ENCODE measurements at regions not wholly inside any gene's neighbourhood (a gene's known extent, or its start where the extent isn't known, plus 50 kb on each side); places are given as distances from the start of the nearest gene placed in this dataset.

DNA sequence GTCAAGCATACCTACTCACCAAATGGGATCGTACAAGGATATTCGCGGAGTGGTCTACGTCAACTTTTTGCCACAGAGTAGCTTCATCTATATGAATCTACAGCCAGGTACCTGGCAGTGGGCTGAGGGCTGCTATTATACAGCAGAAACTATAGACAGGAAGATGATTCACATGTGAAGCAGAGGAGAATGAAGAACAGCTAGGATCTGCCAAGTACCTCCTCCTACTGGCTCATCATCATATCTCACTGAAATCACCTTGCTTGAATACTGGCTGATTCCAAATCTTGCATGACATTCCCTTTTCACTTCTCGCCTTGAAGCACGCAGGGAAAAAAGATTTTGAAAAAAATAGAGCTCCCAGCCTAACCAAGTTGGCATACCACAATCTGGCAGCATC, 488.7 kb upstream of the NRSN1 start:
- no peak overlapping the region for H3K4me2 ChIP-seq
- 61% methylated on average over 6 of the region's 6 CpGs for whole genome bisulfite sequencing (ENCODE audit: missing lambda C conversion rate)
- H3K9me3 ChIP-seq = no peaks in the 10 kb centered on the region
- POLR2A ChIA-PET = no interaction called here
- TF ChIP-seq MAZ (IDR thresholded peaks at IDR 0.05; ENCODE audit: borderline replicate concordance, low read depth, low read length) (no peak), NFE2L2 (conservative IDR thresholded peaks at IDR 0.05; ENCODE audit: low read length) (no peak)
- TF ChIP-seq, protein P1, sequence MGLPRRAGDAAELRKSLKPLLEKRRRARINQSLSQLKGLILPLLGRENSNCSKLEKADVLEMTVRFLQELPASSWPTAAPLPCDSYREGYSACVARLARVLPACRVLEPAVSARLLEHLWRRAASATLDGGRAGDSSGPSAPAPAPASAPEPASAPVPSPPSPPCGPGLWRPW (IDR thresholded peaks at IDR 0.05) = no peak
- no peaks in the 10 kb centered on the region for H3K4me1 ChIP-seq
- CTCF ChIA-PET = no interaction called here
- ATAC-seq (no peak), FAIRE-seq (no peak), DNase-seq (ENCODE audit: low read depth in 1 of 2, low spot score in 1 of 2) (no peak)
- H3K4me3 ChIP-seq = no peak overlapping the region
- H3K27ac ChIP-seq = no peak overlapping the region

DNA sequence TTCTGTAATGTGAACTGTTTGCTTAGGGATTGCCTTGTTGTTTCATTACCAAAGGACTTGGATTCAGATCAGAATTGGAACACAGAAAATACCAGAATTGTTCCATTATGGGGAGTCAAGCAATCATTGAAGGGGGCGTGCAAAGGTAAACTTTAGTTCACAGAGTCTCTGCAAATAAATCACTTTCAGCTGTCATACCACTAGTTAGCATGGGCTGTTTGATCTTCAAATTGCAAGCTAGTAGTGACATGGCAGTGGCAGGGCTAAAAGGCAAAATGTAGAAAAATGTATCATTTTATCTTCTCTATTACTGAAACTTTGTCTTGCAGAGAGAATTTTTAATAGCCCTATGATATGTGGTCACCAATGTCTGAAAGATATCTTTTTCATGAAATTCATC, 483.2 kb upstream of the NRSN1 start:
- 33% methylated on average over 1 of the region's 1 CpG for WGBS (ENCODE audit: missing lambda C conversion rate)
- no peak for FAIRE-seq

DNA sequence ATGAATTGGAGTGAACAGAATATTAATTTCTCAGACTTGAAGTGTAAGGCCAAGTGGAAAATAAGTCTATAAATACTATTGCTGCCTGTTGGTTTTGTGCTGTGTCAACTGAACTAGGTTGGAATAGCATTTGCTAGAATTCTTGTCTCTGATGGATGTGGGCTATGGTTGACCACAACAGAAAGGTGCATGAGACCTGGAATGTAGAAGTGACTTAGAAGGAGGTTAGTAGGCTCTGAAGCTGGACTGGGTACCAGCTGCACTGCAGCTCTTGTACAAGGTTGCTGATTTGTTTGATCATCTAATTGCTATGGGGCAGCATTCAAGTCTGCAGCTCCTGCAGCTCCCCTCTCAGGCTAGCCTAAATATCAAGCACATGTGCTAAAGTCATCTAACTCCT, 479.0 kb upstream of the NRSN1 start:
- Histone ChIP-seq H3K27ac (no peak overlapping the region), H3K9me3 (no peaks in the 10 kb centered on the region), H3K4me3 (no peak overlapping the region), H3K4me2 (no peak overlapping the region), H3K4me1 (no peaks in the 10 kb centered on the region)
- ATAC-seq (no peak), FAIRE-seq (no peak), DNase-seq (ENCODE audit: low read depth in 1 of 2, low spot score in 1 of 2) (no peak)
- ChIA-PET CTCF (no interaction called here), POLR2A (no interaction called here)
- no peak for TF ChIP-seq ZNF302 (CRISPR knock-in tag; IDR thresholded peaks at IDR 0.05)
- TF ChIP-seq CHD4 (IDR thresholded peaks at IDR 0.05; ENCODE audit: borderline replicate concordance) = no peak
- TF ChIP-seq TP53 (CRISPR knock-in tag; IDR thresholded peaks at IDR 0.05) = no peak
- TF ChIP-seq HEYL (CRISPR knock-in tag; IDR thresholded peaks at IDR 0.05) = no peak
- no peak for TF ChIP-seq PHF8 (IDR thresholded peaks at IDR 0.05; ENCODE audit: borderline replicate concordance, low read depth)
- TF ChIP-seq NR3C1 (IDR thresholded peaks at IDR 0.05) = no peak
- no peak for TF ChIP-seq EHF (CRISPR knock-in tag; IDR thresholded peaks at IDR 0.05)
- TF ChIP-seq BHLHE40 (IDR thresholded peaks at IDR 0.05; ENCODE audit: low read depth, low read length) = no peak
- TF ChIP-seq CEBPB (IDR thresholded peaks at IDR 0.05) = no peak
- no peak for TF ChIP-seq HOXB5 (CRISPR knock-in tag; IDR thresholded peaks at IDR 0.05)
- no peak for TF ChIP-seq MYC (IDR thresholded peaks at IDR 0.05; ENCODE audit: borderline replicate concordance, low read length)
- TF ChIP-seq ZSCAN20 (CRISPR knock-in tag; IDR thresholded peaks at IDR 0.05) = no peak
- TF ChIP-seq NFE2L2 (conservative IDR thresholded peaks at IDR 0.05; ENCODE audit: low read length) = no peak
- TF ChIP-seq, protein P2, sequence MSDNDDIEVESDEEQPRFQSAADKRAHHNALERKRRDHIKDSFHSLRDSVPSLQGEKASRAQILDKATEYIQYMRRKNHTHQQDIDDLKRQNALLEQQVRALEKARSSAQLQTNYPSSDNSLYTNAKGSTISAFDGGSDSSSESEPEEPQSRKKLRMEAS (IDR thresholded peaks at IDR 0.05) = no peak
- TF ChIP-seq RCOR1 (IDR thresholded peaks at IDR 0.05; ENCODE audit: low read depth, low read length) = no peak
- no peak for TF ChIP-seq NPAS2 (CRISPR knock-in tag; IDR thresholded peaks at IDR 0.05; ENCODE audit: borderline replicate concordance)
- TF ChIP-seq, protein P3, sequence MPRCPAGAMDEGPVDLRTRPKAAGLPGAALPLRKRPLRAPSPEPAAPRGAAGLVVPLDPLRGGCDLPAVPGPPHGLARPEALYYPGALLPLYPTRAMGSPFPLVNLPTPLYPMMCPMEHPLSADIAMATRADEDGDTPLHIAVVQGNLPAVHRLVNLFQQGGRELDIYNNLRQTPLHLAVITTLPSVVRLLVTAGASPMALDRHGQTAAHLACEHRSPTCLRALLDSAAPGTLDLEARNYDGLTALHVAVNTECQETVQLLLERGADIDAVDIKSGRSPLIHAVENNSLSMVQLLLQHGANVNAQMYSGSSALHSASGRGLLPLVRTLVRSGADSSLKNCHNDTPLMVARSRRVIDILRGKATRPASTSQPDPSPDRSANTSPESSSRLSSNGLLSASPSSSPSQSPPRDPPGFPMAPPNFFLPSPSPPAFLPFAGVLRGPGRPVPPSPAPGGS (IDR thresholded peaks at IDR 0.05) = no peak
- TF ChIP-seq, protein P1 (IDR thresholded peaks at IDR 0.05) = no peak

More for the DNA sequence above, 483.2 kb upstream of the NRSN1 start:
- Histone ChIP-seq H3K4me3 (no peak overlapping the region), H3K4me2 (no peak overlapping the region), H3K4me1 (no peaks in the 10 kb centered on the region), H3K27ac (no peak overlapping the region), H3K9me3 (no peaks in the 10 kb centered on the region)
- ATAC-seq (no peak), DNase-seq (ENCODE audit: low read depth in 1 of 2, low spot score in 1 of 2) (no peak)
- TF ChIP-seq JUN (IDR thresholded peaks at IDR 0.05) (no peak), TFCP2L1 (CRISPR knock-in tag; IDR thresholded peaks at IDR 0.05) (no peak), ZNF302 (CRISPR knock-in tag; IDR thresholded peaks at IDR 0.05) (no peak)
- TF ChIP-seq, protein P4, sequence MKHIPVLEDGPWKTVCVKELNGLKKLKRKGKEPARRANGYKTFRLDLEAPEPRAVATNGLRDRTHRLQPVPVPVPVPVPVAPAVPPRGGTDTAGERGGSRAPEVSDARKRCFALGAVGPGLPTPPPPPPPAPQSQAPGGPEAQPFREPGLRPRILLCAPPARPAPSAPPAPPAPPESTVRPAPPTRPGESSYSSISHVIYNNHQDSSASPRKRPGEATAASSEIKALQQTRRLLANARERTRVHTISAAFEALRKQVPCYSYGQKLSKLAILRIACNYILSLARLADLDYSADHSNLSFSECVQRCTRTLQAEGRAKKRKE (CRISPR knock-in tag; IDR thresholded peaks at IDR 0.05; ENCODE audit: low read depth) = no peak
- TF ChIP-seq, protein P5, sequence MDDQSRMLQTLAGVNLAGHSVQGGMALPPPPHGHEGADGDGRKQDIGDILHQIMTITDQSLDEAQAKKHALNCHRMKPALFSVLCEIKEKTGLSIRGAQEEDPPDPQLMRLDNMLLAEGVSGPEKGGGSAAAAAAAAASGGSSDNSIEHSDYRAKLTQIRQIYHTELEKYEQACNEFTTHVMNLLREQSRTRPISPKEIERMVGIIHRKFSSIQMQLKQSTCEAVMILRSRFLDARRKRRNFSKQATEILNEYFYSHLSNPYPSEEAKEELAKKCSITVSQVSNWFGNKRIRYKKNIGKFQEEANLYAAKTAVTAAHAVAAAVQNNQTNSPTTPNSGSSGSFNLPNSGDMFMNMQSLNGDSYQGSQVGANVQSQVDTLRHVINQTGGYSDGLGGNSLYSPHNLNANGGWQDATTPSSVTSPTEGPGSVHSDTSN (IDR thresholded peaks at IDR 0.05) = no peak
- TF ChIP-seq, protein P6, sequence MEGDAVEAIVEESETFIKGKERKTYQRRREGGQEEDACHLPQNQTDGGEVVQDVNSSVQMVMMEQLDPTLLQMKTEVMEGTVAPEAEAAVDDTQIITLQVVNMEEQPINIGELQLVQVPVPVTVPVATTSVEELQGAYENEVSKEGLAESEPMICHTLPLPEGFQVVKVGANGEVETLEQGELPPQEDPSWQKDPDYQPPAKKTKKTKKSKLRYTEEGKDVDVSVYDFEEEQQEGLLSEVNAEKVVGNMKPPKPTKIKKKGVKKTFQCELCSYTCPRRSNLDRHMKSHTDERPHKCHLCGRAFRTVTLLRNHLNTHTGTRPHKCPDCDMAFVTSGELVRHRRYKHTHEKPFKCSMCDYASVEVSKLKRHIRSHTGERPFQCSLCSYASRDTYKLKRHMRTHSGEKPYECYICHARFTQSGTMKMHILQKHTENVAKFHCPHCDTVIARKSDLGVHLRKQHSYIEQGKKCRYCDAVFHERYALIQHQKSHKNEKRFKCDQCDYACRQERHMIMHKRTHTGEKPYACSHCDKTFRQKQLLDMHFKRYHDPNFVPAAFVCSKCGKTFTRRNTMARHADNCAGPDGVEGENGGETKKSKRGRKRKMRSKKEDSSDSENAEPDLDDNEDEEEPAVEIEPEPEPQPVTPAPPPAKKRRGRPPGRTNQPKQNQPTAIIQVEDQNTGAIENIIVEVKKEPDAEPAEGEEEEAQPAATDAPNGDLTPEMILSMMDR (IDR thresholded peaks at IDR 0.05) = no peak
- TF ChIP-seq, protein P2 (IDR thresholded peaks at IDR 0.05) = no peak
- ChIA-PET CTCF (interaction anchor here (1.3 kb wide), 1 partner anchor 9 kb away, joined by 3 read pairs; no protein-coding TSS in a partner anchor), POLR2A (no interaction called here)

All from A549 (cell line).